ENCODE measurements at regions not wholly inside any gene's neighbourhood (a gene's known extent, or its start where the extent isn't known, plus 50 kb on each side); places are given as distances from the start of the nearest gene placed in this dataset.
"Not testable (repeated sequence)": the region's sequence is repeated elsewhere in the genome, so short reads cannot be mapped to it uniquely, and the experiment has no call there.

- no peak for DNase-seq
These were observed 1499.7 kb upstream of the SLC10A2 start for GRCh38 chr13:104565888-104566287.

GRCh38 chr13:104553896-104554295 lies 1487.7 kb upstream of the SLC10A2 start:
- no peak for DNase-seq

- DNase-seq: no peak
These were observed 1487.0 kb upstream of the SLC10A2 start for GRCh38 chr13:104553186-104553585.

- DNase-seq: no peak
These were observed 1468.6 kb upstream of the SLC10A2 start for GRCh38 chr13:104534847-104535246.

DNA sequence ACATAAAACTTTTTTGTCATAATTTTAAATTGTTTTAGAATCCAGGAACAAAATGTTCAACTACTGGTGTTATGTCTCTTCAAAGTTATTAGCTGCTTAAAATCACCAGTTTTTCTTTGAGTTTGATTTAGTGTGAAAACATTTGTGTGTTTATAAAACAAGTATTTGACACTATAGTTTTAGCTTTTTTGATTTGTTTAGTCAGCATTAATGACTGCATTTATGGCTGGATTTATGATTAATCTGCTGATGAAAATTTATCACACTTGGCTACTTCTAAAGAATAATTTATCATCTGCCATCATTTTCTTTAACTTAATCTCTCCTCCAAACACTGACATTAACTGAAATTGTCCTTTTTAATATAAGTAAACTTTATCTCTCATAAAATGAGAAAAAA lies 1465.9 kb upstream of the SLC10A2 start:
- DNase-seq: no peak

DNA sequence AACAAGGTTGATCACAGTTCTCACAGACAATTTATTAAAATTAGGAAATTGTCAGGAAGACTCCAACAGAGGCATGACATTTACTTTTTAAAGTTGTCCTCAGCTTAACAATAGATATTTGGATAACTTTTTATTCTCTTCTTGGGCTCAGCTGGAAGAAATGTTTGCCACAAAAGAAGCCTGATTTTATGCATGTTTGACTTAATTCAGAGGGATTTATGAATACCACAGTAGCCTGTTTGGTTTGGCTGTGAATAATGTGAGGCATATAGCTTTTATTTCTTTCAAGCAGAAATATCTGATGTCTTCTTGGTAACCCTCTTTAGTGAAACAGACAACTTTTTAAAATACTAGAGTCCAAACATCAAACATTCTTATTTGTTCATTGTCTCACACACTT lies 1464.5 kb upstream of the SLC10A2 start:
- DNase-seq: no peak

DNA sequence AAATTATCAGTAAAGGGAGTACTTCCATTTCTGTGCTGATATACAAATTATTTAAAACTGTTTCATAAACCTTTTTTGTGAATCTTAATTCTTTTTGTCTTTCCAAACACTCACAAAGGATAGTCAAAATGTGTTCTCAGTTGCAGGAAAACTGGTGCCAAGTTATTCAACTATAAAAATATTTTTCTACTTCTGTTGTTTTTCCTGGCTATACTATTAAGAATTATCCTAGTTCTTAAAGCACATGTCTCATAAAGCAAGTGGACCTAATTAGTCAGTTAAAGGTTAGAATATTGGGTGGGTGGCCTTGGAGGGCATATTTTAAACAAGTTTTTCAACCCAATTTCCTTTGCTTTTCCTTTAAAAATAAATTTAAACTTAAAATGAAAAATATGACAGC lies 1460.3 kb upstream of the SLC10A2 start:
- DNase-seq: no peak

- no peak for DNase-seq
These were observed 1459.2 kb upstream of the SLC10A2 start for GRCh38 chr13:104525467-104525866.

- no peak for DNase-seq
These were observed 1456.2 kb upstream of the SLC10A2 start for GRCh38 chr13:104522235-104523072.

DNA sequence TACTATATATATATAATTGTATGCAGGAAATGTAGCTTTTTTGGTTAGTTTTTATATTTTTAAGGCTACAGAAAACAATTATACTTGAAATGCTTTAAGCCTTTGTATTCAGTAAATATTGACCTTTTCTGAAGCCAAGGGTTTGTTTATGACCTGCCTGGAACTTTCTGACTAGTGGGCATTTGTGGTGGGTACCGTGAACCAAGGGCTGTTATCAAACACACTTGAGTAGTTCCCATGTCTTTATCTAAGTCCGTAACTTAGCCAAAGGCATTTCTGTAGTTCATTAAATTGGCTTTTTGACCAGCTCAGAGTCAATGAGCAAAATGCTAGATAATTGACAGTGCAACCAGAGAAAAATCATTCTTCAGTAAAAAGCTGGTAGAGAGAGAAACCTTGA lies 1444.2 kb upstream of the SLC10A2 start:
- no peak for DNase-seq

GRCh38 chr13:104493502-104493901 lies 1427.3 kb upstream of the SLC10A2 start:
- DNase-seq: not testable (repeated sequence)

- DNase-seq: no peak
These were observed 1425.7 kb upstream of the SLC10A2 start for GRCh38 chr13:104491916-104492315.

- DNase-seq: no peak
These were observed 1420.8 kb upstream of the SLC10A2 start for GRCh38 chr13:104487006-104487405.

DNA sequence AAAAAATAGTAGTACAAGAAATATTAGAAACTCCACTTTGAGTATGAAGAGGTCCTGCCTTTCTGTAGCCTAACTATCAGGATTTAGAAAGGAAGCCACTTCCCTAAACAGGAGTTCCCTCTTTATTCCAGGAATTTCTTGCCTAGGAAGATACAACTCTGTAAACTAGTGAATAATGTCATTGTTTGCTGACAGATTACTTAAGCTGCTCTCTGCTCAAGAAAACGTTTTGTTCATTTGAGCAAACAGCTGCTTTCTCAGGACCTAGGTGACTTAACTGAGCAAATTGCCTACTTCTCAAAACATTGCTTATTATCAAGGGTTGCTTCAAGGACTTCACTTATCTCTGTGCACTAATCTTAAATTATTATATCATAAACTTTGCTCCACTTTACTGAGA lies 1419.4 kb upstream of the SLC10A2 start:
- no peak for DNase-seq

GRCh38 chr13:104483631-104484030 lies 1417.4 kb upstream of the SLC10A2 start:
- no peak for DNase-seq

DNA sequence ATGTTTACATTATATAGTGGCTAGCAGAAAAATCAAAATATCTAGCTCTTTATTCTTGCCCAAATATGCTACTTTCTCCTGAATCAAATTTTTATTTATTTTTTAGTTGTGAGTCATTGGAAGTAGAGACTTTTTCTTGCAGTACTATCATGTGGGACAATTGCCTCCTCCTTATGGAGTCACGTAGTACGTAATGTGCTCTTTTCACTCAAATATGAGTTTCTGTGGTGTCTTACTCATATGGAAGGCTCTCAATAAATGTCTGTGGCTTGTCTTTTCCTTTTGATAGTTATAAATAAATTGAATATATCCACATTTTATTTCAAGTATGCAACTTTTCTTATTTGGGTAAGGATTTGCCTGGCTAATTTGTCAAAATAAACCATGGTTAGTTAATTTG lies 1411.0 kb upstream of the SLC10A2 start:
- no peak for DNase-seq

- no peak for DNase-seq
These were observed 1407.7 kb upstream of the SLC10A2 start for GRCh38 chr13:104473936-104474335.

DNA sequence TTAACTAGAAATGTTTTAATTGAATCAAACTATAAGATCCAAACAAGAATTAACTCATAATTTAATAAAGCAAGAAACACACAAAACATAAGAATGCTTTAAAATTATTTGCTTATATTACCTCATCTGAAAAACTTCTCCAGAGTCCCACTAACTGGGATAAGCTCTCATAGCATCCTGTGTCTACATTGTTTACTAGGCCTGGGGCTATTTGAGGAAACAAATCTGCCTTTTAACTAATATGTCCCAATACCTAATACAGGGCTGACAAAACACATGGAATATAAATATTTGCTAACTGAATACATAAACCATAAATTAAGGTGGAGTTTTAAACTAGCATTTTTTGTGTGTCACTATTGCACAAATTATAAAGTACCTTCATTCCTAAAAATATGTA lies 1399.8 kb upstream of the SLC10A2 start:
- no peak for DNase-seq

GRCh38 chr13:104461049-104461448 lies 1394.8 kb upstream of the SLC10A2 start:
- no peak for DNase-seq

DNA sequence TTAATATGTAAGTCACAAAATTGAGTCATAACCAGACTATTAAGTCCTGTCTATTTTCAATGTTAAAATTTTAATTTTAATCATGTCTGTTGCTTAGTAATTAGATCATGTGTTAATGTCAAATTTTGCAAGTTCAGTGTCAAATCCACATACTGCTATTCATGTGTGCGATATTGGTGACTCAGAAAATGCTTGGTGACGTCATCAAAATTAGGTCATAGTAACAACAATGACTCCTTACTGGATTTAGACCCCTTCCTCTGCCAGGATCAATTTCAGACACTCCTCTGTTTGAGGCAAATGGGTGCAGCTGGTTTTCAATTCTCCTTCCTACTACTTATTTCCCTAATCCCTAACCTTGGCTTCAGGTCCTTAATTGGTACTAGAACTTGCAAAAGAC lies 1394.3 kb upstream of the SLC10A2 start:
- no peak for DNase-seq

DNA sequence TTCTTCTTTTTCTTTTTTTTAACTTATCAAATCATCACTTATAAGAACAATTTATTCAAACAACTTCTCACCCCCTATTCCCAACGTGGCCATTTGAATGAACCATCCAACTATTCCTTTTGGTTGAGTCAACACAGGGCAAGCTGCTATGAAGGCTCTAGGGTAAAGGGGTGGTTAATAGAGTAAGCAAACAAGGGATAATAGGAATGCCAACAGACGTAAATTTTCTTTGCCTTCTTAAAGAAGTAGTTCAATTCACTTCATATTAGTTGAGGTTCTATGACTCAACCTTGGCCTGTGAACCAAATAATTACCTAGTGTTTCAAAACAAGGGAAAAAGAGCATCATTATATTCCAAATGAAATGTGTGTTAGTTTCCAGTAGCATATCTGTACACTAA lies 1383.8 kb upstream of the SLC10A2 start:
- no peak for DNase-seq

- DNase-seq: no peak
These were observed 1381.1 kb upstream of the SLC10A2 start for GRCh38 chr13:104447348-104447747.

- DNase-seq: no peak
These were observed 1376.3 kb upstream of the SLC10A2 start for GRCh38 chr13:104442536-104442935.

DNA sequence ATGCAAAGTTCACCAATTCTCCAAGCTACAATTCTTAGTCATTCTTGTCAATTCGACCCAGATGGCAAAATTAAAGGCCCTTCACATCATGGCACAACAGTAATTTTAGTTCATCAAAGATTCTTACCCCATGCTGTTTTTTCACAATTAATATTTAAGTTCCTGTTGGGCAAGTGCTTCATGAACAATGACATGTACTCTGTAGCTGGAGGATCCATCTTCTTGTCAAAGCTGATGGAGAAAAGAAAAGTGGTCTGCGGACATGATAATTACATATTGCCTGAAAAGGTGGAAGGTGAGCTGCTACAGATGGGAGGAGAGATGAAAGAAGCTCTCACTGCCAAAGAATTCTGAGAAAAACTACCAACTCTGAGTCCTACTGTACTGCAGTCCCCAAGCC lies 1370.3 kb upstream of the SLC10A2 start:
- no peak for DNase-seq

DNA sequence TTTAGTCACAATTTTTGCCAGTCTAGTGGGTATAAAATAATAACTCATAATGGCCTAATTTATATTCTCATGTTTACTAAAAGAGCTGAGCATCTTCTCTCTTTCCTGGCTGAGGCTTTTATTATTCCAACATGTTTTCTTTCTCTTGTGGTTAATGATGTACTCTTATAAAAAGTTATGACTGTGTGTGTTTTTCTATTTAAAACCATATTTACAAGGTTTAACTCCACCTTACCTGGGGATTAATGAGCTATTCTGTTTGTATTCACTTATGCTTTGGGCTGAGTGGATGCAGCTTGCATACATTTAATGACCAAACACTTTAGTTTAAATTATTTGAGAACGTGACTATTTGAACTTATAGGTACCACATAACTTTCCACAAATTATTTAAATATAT lies 1365.7 kb upstream of the SLC10A2 start:
- DNase-seq: no peak
